Posterior cingulate gyrus (tissue), 11 donors: ENCODE measurements at regions not wholly inside any gene's neighbourhood (a gene's known extent, or its start where the extent isn't known, plus 50 kb on each side); places are given as distances from the start of the nearest gene placed in this dataset.

Experiments used
- DNase-seq, 10 donors: peaks; one replicate each; pipeline versions ENCODE4 v3.0.0 to v3.0.0-alpha.2; 2020 to 2021; ENCODE audit warnings: mixed read lengths in 3 of 10
- intact Hi-C: fragments of 100-400 bp; cut with DNase I; formaldehyde crosslinking; loops from one replicate; pipeline ENCODE4 v1.15.1; 2023

DNA sequence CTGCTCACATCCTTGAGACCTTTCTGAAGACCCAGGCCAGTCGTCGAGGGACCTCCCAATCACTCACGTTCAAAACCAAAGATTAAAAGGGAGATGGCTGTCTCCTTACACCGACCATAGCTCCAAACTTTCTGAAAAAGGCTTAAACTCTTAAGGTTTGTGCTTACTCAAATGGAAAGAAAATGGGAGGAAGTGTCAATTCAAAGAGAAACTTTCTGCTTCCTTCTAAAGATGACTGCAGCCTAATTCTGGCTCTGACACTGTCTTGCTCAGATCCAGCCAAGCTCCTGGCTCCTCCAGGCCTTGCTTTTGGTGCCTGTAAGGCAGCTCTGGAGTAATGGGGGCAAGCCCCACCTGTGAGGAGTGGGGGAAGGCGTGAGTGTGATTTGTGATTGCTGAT lies 54.9 kb upstream of the WSB1 start:
- intact Hi-C loops = loop anchor here (5.0 kb wide), 1 partner anchor 413 kb away; no protein-coding TSS in a partner anchor
- DNase-seq = no peak

- DNase-seq = no peak
- intact Hi-C loops = loop anchor here (5.0 kb wide), 1 partner anchor 413 kb away; no protein-coding TSS in a partner anchor
Measured at GRCh38 chr17:27239584-27239983, 54.3 kb upstream of the WSB1 start.

DNA sequence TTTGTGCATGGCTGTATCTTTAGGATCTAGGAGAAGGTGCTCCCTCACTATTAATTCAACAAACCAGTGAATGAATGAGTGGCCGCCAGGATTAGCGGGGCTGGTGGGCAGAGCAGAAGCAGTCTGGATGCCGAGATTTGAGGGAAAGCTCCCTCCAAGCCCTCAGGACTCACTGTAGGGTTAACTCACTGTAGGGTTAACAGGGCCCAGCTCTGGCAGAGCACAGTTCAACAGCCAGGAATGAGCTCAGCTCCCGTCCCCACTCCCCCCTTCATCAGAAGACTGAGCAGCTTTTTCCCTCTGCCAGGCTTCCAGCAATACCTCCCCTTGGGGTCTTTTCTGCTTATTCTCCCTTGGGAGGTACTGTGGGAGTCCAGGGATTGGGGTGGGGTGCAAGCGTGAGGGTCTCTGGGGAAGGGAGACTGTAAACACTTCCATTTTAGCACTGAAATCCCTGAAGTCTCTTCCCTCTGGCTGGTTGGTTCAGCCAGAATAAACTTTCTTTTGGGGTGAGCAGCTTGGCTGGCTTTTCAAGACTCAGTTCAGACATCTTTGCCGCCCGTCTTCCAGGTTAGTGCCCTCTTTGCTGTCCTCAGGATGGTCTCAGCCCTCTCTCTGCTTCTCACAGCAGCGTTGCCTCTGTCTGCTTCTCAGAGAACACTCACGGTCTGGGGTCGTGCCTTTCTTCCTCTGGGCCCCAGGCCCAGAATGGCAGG lies 53.7 kb upstream of the WSB1 start:
- intact Hi-C loops = loop anchor here (5.0 to 10.0 kb wide), 2 partner anchors 112 to 215 kb away; partner anchors contain the start of gene KSR1
- no peak for DNase-seq

DNA sequence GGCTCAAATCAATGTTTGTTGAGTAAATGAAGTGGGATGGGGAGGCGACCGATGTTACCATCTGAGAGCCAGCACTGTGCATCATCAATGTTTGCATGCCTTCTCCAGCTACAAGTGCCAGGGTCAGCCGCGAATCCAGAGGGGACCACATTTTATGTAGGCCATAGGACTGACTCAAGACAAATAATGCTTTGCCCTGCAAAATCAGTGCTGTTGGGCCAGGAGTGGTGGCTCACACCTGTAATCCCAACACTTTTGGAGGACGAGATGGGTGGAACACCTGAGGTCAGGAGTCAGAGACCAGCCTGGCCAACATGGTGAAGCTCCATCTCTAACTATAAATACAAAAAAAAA lies 53.1 kb upstream of the WSB1 start:
- no peak for DNase-seq
- intact Hi-C loops = loop anchor here (5.0 to 10.0 kb wide), 2 partner anchors 112 to 214 kb away; partner anchors contain the start of gene KSR1

DNA sequence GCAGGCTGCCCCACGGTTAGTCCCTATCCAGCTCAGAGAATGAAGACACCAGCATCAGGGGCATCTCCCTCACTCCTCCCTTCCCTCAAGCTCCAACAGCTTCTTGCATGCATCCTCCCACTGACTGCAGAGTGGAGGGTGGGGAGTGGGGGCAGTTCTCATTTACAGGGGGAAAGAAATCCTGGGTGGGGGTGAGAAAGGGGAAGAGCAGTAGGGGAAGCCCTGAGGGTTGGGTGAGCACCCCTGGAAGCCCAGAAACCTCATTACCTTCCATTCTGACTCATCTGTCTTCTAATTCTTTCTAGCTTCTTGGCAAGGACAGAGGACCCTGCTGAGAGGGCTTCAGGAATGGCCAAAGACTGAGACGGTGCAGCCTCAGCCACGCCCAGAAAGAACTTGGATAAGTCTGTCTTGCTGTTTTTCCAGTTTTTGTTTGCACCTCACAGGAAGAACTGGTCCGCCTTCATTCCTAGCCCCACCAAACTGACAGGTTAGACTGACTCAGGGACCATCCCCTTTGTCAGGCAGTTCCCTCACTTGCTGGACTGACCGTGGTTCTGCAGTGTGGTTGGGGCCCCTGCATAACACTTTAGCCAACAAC lies 52.5 kb upstream of the WSB1 start:
- intact Hi-C loops = loop anchor here (5.0 to 10.0 kb wide), 2 partner anchors 111 to 213 kb away; partner anchors contain the start of gene KSR1
- DNase-seq = no peak

- intact Hi-C loops = loop anchor here (5.0 to 10.0 kb wide), 2 partner anchors 109 to 212 kb away; partner anchors contain the start of gene KSR1
- DNase-seq = no peak
Measured at GRCh38 chr17:27242951-27243350, 51.0 kb upstream of the WSB1 start.

GRCh38 chr17:27244011-27244410 lies 49.9 kb upstream of the WSB1 start:
- no peak for DNase-seq
- intact Hi-C loops = loop anchor here (5.0 to 10.0 kb wide), 2 partner anchors 108 to 211 kb away; partner anchors contain the start of gene KSR1
